Endodermal cell (in vitro differentiated cells): ENCODE measurements at regions not wholly inside any gene's neighbourhood (a gene's known extent, or its start where the extent isn't known, plus 50 kb on each side); places are given as distances from the start of the nearest gene placed in this dataset.

Experiments used
- DNase-seq: peaks from one replicate; pipeline ENCODE4 v3.0.0-alpha.2; 2017
- H3K27ac ChIP-seq: 2 replicates; pipeline ENCODE4 v1.5.1; 2013; ENCODE audit warnings: mild to moderate bottlenecking, low read depth, low read length, moderate library complexity
- H3K27me3 ChIP-seq: 2 replicates; pipeline ENCODE4 v1.6.1; 2013; ENCODE audit warnings: mild to moderate bottlenecking, low read length, moderate library complexity; ENCODE audit not compliant: insufficient read depth, control insufficient read depth, poor library complexity, severe bottlenecking
- H3K36me3 ChIP-seq: 2 replicates; pipeline ENCODE4 v1.7.0; 2013; ENCODE audit warnings: mild to moderate bottlenecking, low read length, moderate library complexity; ENCODE audit not compliant: control insufficient read depth, insufficient read depth
- H3K4me1 ChIP-seq: one replicate; pipeline ENCODE4 v1.7.0; 2013; ENCODE audit warnings: low read length; ENCODE audit not compliant: control insufficient read depth, insufficient read depth
- H3K4me3 ChIP-seq: 2 replicates; pipeline ENCODE4 v1.5.1; 2013; ENCODE audit warnings: mild to moderate bottlenecking, low read length, moderate library complexity
- H3K9ac ChIP-seq: 2 replicates; pipeline ENCODE4 v1.6.1; 2013; ENCODE audit warnings: mild to moderate bottlenecking, low read length, moderate library complexity; ENCODE audit not compliant: poor library complexity, severe bottlenecking; ENCODE audit errors: extremely low read depth
- H3K9me3 ChIP-seq: 2 replicates; pipeline ENCODE4 v1.6.1; 2013; ENCODE audit warnings: mild to moderate bottlenecking, low read length, moderate library complexity; ENCODE audit not compliant: control insufficient read depth
- H3K27ac Mint-ChIP-seq: 2 replicates; pipeline ENCODE4 v1.8.0; 2020; ENCODE audit warnings: mixed read lengths
- H3K27me3 Mint-ChIP-seq: 2 replicates; pipeline ENCODE4 v1.8.0; 2021; ENCODE audit warnings: mild to moderate bottlenecking, mixed read lengths; ENCODE audit not compliant: insufficient read depth
- H3K36me3 Mint-ChIP-seq: 2 replicates; pipeline ENCODE4 v1.8.0; 2020; ENCODE audit warnings: low read depth, mixed read lengths
- H3K4me1 Mint-ChIP-seq: 2 replicates; pipeline ENCODE4 v1.8.0; 2020; ENCODE audit warnings: mixed read lengths
- H3K4me3 Mint-ChIP-seq: 2 replicates; pipeline ENCODE4 v1.8.0; 2020; ENCODE audit warnings: mild to moderate bottlenecking, moderate library complexity, mixed read lengths
- H3K9me3 Mint-ChIP-seq: 2 replicates; pipeline ENCODE4 v1.8.0; 2020; ENCODE audit warnings: mild to moderate bottlenecking, mixed read lengths
- WGBS, 2 experiments: methylation state at CpG; one replicate each; pipeline versions ENCODE4 v1.1.5 to v1.1.7; 2013; ENCODE audit warnings: missing lambda C conversion rate in 2 of 2, mixed read lengths in 1 of 2; ENCODE audit not compliant: insufficient coverage in 1 of 2, insufficient read length in 1 of 2; 5-methylcytosine and 5-hydroxymethylcytosine counted together
- TF ChIP-seq, protein P1 (sequence below): fragments of 200-600 bp; sonication (generic); conservative IDR thresholded peaks from 2 replicates; pipeline ENCODE4 v1.5.0; 2021; ENCODE audit warnings: antibody characterized with exemption, mild to moderate bottlenecking

GRCh38 chr19:29379257-29380021, 146.4 kb upstream of the VSTM2B start:
- Mint-ChIP-seq H3K4me1 (peaks cover 7% of the 10 kb centered on the region), H3K27ac (peak overlapping the region; percentile 7), H3K27me3 (peaks cover 5% of the 10 kb centered on the region), H3K4me3 (no peak overlapping the region), H3K9me3 (no peaks in the 10 kb centered on the region), H3K36me3 (no peaks in the 10 kb centered on the region)
- Histone ChIP-seq H3K9me3 (no peaks in the 10 kb centered on the region), H3K27ac (no peak overlapping the region), H3K36me3 (no peaks in the 10 kb centered on the region), H3K27me3 (no peaks in the 10 kb centered on the region), H3K4me1 (no peaks in the 10 kb centered on the region), H3K4me3 (no peak overlapping the region), H3K9ac (no peak overlapping the region)
- TF ChIP-seq, protein P1, sequence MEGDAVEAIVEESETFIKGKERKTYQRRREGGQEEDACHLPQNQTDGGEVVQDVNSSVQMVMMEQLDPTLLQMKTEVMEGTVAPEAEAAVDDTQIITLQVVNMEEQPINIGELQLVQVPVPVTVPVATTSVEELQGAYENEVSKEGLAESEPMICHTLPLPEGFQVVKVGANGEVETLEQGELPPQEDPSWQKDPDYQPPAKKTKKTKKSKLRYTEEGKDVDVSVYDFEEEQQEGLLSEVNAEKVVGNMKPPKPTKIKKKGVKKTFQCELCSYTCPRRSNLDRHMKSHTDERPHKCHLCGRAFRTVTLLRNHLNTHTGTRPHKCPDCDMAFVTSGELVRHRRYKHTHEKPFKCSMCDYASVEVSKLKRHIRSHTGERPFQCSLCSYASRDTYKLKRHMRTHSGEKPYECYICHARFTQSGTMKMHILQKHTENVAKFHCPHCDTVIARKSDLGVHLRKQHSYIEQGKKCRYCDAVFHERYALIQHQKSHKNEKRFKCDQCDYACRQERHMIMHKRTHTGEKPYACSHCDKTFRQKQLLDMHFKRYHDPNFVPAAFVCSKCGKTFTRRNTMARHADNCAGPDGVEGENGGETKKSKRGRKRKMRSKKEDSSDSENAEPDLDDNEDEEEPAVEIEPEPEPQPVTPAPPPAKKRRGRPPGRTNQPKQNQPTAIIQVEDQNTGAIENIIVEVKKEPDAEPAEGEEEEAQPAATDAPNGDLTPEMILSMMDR: no peak
- WGBS, 2 experiments: 84 to 86% methylated on average over 7 to 13 of the region's 13 CpGs
- peak; percentile 35 for DNase-seq

GRCh38 chr19:29380581-29380980, 145.2 kb upstream of the VSTM2B start:
- no peak overlapping the region for H3K4me3 Mint-ChIP-seq
- H3K27me3 Mint-ChIP-seq: peaks cover 5% of the 10 kb centered on the region
- Histone ChIP-seq H3K4me1 (no peaks in the 10 kb centered on the region), H3K36me3 (no peaks in the 10 kb centered on the region), H3K4me3 (no peak overlapping the region), H3K9me3 (no peaks in the 10 kb centered on the region), H3K27ac (no peak overlapping the region), H3K27me3 (no peaks in the 10 kb centered on the region), H3K9ac (no peak overlapping the region)
- H3K4me1 Mint-ChIP-seq: peaks cover 7% of the 10 kb centered on the region
- H3K36me3 Mint-ChIP-seq: no peaks in the 10 kb centered on the region
- no peak overlapping the region for H3K27ac Mint-ChIP-seq
- 86 to 95% methylated on average over 4 to 5 of the region's 5 CpGs for WGBS, 2 experiments
- peak; percentile 22 for DNase-seq
- no peaks in the 10 kb centered on the region for H3K9me3 Mint-ChIP-seq
- TF ChIP-seq, protein P1: no peak

DNA sequence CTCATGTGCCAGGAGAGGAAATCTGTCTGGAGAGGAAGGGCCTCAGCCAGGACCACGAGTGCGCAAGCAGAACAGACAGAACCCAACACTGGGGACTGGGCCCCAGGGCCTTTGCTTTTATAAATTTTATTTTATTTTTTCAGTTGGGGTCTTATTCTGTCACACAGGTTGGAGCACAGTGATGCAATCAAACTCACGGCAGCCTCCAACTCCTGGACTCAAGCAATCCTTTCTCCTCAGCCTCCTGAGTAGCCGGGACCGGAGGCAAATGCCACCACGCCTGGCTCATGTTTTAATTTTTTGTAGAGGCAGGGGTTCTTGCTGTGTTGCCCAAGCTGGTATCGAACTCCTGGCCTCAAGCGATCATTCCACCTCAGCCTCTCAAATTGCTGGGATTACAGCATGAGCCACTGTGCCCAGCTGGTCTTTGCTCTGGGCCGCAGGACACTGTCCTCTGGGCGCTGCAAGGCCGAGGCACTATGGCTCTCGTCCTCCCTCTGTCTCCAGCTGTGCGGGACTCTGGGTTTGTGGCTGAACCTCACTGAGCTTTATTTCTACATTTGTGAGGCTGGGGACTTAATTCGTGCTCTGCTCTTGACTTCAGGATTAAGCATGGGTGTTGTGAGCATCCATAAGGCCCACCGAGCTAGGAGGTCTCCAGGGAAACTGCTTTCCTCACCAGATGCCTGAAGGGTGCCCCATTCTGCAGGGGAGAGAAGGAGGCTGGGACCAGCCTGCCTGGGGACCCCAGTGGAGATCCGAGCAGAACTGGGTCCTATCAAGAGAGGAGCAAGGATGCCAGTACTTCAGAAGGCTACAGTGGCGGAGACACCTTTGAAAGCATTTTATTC, 144.2 kb upstream of the VSTM2B start:
- Mint-ChIP-seq H3K9me3 (no peaks in the 10 kb centered on the region), H3K27ac (no peak overlapping the region), H3K4me1 (peaks cover 7% of the 10 kb centered on the region), H3K4me3 (no peak overlapping the region), H3K27me3 (peaks cover 5% of the 10 kb centered on the region), H3K36me3 (no peaks in the 10 kb centered on the region)
- H3K9ac ChIP-seq: no peak overlapping the region
- 93 to 95% methylated on average over 14 to 17 of the region's 17 CpGs for WGBS, 2 experiments
- H3K27me3 ChIP-seq: no peaks in the 10 kb centered on the region
- H3K4me1 ChIP-seq: no peaks in the 10 kb centered on the region
- DNase-seq: peak; percentile 14
- no peaks in the 10 kb centered on the region for H3K36me3 ChIP-seq
- no peaks in the 10 kb centered on the region for H3K9me3 ChIP-seq
- TF ChIP-seq, protein P1: no peak
- H3K4me3 ChIP-seq: no peak overlapping the region
- no peak overlapping the region for H3K27ac ChIP-seq
